HG03342 (cell line): ENCODE measurements at regions not wholly inside any gene's neighbourhood (a gene's known extent, or its start where the extent isn't known, plus 50 kb on each side); places are given as distances from the start of the nearest gene placed in this dataset.

Experiments
- ATAC-seq: cut with Tn5 transposase; IDR thresholded peaks from one replicate; pipeline ENCODE4 v1.9.1; 2021; ENCODE audit warnings: mild to moderate bottlenecking, moderate library complexity; ENCODE audit not compliant: unreplicated experiment

DNA sequence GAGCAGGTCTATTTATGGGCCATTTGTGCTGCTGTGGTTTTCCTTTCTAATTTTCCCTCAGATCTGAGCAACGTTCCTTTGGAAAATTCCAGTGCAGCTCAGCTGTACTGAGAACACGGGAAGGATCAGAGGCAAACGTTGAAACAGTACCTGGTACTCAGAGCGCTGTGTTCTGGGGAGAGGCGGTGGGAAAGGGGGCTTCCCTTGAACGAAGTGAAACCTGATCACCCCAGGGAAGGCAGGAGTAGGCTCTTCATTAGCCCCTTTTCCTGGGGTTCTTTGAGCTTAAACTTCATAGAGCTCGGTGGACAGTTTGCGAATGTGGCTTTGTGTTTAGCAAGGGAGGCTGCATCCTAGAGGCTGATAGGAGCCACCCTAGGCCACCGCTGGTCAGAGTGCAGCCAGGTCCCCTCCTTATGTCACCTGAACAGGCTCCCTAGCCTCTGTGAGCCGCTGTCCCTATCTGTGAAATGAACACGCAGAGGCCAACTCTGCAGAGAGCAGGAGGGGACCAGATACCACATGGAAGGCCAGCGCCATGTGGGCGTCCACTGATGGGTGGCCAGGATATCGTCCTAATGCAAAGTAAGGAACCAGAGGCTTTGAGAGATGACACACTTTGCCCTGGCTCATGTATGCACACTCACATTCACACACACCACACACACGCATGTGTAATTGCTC lies 1464.8 kb downstream of the BRD1 start:
- no peak for ATAC-seq

DNA sequence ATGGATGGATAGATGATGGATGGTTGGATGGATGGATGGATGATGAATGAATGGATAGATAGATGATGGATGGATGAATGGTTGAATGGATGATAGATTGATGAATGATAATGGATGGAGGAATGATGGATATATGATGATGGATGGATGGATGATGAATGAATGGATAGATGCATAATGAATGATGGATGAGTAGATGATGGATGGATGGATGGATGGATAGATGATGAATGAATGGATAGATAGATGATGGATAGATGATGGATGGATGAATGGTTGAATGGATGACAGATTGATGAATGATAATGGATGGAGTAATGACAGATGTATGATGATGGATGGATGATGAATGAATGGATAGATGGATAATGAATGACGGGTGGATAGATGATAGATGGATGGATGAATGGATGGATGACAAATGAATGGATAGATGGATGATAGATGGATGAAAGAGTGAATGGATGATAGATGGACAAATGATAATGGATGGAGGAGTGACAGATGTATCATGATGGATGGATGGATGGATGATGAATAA lies 1466.5 kb downstream of the BRD1 start:
- no peak for ATAC-seq

DNA sequence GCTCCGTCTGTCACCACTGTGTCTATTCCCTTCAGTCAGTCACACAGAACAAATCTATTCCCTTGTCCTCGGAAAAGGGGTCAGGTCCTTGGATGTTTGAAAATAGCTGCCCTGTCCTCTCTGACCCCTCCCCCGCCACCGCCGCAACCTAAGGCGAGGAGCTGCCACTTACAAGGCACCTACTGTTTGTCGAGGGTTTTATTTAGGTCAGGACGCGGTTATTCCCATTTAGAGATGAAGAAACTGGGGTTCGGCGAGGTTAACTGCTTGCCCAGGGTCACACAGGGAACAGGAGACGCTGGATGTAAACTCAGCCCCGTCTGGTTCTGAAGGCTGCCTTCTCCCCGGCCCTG lies 1468.1 kb downstream of the BRD1 start:
- no peak for ATAC-seq

DNA sequence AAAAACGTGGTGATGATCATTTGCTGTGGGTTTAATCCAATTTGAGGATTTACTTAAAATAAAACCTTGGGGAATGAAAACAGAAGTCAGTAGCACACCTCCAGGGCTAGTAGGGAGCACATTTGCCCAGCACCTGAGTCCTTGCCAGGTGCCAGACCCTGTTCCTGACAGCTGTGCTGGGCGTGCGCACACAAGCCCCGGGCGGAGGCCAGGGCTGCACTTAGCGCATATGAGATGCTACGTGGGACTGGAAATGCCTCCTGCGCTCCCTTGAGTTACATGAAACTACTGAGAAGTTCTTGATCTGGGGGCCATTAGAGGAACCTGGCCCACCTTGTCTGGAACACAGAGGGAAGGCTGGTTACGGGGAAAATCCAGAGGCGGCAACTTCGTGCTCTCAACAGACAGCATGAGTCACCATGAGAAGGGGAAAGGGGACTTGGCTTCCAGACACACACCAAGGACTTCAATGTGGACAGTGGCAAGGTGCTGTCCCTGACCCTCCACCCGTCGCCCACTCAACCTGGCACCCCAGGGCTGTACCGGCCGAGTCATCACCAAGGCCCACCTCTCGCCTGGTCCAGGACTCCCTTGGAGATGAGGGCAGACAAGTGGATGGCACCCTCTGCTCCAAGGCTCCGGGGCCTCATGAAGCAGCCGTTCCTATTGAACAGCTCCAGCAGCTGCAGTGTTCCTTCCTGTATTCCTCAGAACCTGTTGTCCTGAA lies 1468.6 kb downstream of the BRD1 start:
- ATAC-seq = no peak

DNA sequence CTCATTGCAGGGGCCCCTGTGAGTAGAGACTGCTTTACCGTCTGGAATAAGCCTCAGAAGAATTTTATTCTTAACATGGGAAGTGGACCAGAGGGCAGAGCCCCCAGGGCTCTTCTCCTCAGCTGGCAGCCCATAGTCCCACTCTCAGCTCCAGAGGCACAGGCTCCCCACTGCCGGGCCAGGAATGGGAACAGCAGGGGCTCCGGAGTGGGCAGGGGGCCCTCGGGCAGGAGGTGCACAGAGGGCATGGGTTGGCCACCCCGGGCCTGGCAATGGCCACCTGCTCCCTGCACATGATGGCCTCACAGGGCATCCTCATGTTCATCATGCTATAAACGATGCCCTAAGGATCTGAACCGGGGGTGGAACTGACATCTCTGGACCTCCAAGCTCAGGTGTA lies 1469.7 kb downstream of the BRD1 start:
- no peak for ATAC-seq

DNA sequence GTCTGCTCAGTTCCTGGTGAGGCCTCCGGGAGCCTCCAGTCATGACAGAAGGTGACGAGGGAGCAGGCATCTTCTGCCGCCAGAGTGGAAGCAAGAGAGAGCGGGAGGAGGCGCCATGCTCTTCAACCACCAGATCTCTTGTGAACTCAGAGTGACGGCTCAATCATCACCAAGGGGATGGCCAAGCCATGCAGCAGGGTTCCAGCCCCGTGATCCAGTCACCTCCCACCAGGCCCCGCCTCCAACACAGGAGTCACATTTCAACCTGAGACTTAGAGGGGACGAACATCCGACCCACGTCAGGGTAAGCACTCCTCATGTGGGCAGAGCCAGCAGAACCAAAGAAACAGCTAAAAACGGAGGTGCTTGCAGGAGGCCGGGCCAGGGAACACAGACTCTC lies 1470.5 kb downstream of the BRD1 start:
- ATAC-seq = no peak

DNA sequence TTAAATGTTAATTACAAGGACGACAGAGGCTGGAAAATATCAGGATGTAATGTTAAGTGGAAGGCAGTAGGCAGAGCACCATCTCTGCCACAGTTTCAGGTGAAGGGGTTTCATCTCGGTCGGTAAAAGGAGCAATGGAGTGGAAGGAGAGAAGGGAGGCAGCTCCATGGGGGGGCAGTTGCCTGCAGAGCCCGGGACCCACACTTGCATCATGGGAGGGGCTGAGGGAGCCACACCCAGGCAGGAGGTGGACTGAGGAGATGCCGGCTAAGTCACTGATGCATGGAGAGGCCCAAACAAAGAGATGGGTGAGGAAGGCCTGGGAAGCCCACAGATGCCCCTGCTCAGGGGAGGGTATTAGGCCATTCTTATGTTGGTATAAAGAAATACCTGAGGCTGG lies 1470.9 kb downstream of the BRD1 start:
- ATAC-seq = no peak

DNA sequence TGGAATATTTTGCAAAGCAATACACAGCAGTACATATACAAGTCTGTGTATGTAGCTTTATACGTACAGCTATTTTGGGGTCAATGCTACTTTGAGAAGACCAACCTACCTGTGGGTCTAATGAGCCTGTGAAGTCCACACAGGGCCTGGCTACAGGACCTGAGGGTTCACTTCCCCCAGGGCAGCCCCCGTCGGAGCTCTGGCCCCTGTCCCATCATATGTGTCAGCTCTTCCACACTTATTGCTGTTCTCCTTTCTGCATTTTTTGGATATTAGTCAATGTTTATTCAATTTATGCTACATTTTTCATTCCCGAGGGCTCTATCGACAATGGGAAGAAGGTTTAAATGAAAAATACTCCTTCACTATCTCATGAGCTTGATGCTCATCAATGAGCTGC lies 1473.6 kb downstream of the BRD1 start:
- no peak for ATAC-seq

DNA sequence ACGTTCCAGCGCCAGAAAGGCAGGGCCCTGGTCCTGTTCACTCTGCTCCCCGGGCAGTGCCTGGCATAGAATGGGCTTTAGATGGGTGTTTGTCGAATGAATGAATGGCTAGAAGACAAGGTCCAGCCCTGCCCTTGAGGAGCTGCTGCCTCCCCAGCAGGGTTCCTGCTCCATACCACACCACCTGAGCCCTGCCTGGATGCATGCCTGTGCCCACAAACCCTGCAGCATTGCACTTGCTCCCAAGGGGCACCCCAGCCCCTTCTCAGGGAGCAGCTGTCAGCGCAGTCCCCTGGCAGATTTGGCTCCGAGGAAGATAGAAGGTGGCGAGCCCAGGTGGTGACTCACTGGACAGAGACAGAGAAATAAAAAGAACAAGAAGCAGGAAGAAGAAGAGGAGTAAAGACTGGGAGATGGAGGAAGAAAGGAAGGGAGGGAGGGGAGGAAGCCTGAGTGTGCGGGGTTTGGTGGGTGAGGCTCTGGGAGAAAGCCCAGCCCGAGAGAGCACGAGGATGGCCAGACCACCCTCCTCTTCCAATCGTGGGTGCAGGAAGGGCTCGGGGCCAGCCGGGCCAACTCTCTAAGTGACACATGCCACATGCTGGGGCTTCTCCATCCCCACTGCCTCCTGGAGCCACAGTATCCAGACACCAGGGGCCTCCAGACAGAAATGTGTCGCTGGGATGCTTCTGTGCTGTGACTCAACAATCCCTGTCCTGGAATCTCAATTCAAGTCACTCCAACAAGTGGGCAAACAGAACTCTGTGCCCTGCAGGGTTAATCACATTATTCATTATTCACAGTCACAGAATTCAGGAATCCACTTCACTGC lies 1474.3 kb downstream of the BRD1 start:
- ATAC-seq = no peak

DNA sequence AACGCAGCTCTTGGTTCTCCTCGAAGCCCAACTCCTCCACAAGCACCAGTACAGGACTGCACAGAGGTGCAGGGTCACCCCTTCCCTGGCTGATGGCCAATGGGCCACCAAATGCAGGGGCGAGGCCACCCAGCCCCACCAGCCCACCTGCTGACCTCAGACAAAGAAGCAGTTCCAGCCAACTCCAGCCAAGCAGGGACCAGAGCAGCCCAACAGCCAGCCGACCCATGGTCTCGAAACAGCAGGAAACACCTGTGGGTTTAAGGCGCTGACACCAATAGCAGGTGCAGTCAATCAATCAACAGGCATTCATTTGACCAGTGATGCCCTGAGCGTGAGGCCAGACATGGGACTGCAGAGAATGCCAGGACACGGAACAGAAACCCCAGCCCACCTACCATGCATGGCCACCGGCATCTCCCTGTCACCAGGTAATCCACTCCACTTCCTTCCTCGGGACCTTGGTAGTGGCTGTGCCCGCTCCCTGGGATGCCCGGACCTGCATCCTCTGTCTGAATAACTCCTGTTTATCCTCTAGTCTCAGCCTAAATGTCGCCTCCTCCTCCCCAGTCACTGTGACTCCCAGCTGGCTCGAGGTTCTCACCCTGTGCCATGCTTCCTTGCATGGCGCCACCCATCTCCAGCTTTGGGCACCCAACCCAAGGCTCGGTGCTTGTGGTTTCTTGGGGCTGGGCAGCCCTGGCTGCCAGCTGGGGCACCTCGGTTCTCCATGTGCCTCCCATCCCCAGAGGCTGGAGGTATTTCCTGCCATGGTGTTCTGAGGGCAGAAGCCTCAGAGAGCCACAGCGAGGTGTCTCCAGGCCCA lies 1475.4 kb downstream of the BRD1 start:
- no peak for ATAC-seq

DNA sequence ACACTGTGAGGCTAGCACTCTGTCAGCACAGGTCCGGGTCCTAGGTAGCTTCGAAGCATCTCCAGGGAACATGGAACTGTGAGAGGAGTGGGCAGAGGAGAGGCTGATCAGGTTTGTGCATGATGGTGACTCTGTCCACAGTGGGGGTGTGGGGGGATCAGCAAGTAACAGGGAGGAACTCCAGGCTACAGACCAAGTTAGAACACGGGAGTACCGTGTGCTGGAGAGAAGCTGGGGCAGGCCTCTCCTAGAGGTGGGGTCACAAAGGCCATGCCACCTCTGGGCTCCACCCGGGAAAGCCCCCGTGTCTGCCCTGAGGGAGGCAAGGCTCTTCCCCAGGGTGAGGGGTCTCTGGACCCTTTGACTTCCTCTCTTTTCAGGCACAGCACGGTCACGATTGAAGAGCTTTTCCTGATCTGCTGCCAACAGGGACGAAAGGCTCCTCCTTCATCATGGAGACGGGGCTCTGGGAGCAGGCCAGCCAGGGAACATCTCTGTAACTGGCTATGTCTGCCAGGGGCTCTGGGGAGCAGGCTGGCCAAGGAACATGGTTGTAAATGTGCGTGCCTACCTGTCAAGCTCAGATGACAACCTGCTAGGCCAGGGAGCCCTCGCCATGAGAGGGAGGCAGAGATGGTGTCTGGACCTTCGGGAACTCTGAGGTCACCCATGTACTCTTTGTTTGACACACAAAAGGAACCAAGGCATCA lies 1476.1 kb downstream of the BRD1 start:
- ATAC-seq = no peak

DNA sequence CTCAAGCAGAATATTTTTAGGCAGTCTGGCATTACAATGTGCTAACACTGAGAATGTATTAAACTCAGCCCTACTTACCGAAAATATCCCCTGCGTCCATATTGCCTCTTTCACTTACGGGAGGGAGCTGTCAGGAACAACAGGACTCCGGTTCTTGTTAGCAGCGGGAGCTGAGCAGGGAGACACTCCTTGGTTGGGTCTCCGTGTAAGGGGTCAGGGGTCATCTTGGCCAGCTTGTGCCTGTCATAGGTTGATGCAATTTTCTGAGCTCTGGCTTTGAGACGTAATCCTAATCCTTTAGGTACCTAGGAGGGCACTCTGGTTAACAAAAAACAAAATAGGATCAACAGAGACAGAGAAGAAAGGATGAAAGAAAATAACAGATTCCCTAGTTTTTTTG lies 1477.2 kb downstream of the BRD1 start:
- no peak for ATAC-seq

DNA sequence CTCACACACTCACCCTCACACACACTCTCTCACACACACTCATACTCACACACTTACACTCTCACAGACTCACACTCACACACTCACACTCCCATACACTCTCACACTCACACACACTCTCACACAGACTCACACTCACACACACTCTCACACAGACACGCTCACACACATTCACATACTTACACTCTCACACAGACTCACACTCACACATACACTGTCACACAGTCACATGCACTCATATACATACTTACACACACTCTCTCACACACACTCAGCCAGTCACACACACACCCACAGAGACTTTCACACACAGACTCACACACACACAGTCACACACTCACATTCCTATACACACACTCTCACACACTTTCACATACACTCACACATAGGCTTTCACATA lies 1478.8 kb downstream of the BRD1 start:
- ATAC-seq = no peak

DNA sequence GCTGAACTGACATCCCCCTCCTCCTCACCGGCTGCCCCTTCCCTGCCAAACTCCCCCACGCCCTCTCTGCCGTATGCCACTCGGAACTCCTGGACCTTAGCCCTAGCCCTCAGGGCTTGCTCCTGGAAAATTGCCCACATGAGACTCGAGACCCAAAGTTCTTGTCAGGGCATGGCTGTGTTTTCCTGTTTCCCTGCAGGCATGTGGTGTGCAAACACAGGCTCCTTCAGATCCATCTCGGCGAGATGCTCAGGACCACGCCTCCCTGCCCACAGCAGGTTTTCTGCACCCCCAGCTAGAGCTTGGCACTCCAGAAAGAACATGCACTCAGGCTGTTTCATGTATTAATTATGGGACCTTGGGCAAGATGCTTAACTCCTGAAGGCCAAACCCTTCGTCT lies 1480.4 kb downstream of the BRD1 start:
- ATAC-seq = no peak

DNA sequence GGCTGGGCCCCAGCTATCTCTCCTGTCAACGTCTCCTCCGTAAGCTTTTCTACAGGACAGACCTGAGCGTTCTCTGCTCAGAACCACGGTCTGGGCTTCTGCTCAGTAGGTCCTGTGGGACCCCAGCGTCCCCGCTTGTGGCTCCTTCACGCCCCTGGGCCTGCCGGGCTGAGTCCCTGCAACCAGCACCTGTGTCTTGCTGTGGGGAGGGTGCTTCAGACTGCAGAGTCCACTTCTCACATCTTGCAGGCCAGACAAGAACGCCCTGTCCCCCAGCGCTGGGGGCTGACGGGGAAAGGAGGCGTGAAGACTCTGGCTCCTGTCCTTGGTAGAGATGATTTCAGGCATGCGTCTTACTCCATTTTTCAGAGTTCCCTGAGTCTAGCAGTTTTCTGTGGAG lies 1480.8 kb downstream of the BRD1 start:
- no peak for ATAC-seq

DNA sequence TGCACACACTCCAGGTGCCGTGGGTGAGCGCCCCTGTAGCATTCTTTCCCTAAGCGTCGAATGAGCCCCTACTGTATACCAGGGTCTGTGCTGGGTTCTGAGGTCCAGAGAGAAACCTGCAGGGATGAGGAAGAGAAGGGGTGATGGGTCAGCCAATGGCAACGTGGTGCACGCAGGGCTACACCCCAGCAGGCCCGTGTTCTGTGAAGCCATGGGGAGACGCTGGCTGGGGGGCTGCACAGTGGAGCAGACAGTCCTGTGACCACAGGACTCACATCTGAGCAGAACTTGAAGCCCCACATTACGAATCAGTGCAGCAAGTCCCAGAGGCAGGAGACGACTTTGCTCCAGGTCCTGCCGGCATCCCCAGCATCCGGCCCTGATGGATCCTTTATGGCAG lies 1481.4 kb downstream of the BRD1 start:
- ATAC-seq = no peak

DNA sequence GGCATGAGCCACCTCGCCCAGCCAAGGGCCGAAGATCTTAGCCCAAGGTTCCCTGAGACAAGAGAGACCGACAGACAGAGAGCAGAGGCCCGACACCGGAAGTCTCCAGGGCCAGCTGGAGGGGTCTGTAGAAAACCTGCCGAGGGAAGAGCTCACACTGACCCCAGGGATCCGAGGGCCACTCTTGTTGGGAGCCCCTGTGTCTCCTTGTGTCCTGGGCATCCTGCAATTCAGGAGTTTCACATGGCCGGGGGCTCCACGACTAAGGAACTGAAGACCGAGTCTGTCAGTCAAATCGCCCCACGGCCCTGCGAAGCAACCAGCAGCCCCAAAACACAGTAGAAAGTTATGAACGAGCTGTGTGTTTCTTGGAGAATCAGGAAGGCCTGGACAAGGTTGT lies 1482.0 kb downstream of the BRD1 start:
- no peak for ATAC-seq

DNA sequence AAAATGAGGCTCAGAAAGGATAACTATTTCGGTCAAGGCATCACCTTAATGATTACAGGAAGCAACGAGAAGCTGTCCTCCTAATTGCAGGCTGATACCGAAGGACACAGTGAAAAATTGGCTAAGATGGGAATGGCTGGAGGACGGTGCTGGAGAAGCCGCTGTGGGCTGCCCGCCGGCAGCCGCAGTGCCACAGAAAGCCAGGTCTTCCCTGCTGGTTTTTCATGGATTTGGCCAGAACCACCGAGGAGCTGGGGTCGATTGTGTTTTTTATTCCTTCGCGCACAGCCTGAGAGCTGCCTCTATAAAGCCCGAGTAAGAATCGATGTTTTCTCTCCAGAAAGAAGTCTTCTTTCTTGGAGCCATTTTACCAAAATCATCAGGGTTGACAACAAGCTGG lies 1484.2 kb downstream of the BRD1 start:
- no peak for ATAC-seq

DNA sequence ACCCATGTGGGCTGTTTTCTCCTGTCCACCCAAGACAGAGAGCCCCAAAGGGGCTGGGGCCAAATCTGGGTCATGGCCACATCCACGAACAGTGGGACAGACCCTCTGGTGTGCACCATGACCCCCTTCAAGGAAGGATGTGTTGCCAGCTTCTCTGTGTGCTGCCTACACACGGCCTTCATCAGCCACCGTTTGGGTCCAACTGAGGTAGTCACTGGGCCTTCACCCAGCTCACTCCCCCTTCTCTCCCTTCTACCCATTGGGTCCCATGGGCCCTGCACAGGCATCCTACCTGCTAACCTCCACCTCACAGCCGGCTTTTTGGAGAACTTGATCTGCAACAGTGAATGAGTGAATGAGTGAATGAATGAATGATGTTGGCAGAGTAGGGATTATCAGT lies 1484.9 kb downstream of the BRD1 start:
- no peak for ATAC-seq

DNA sequence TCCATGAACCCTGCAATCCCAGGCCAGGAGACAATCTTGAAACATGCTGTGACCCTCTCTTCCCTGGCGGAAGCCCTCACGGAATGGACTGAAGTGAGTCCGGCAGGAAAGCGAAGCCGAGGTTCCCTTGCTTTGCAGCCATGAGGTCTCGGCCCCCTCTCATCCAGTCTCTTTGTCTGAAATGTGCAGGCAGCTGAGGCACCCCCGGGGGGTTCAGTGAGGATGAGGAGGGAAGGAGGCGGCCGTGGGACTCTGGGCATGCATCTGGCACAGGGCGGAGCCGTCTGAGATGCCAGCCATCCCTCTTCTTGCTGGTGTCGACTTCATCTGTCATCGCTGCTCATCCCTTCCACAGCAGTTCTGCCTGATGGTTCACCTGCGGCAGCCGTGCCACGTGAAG lies 1485.7 kb downstream of the BRD1 start:
- ATAC-seq = no peak
